ENCODE measurements at regions not wholly inside any gene's neighbourhood (a gene's known extent, or its start where the extent isn't known, plus 50 kb on each side); places are given as distances from the start of the nearest gene placed in this dataset.

DNA sequence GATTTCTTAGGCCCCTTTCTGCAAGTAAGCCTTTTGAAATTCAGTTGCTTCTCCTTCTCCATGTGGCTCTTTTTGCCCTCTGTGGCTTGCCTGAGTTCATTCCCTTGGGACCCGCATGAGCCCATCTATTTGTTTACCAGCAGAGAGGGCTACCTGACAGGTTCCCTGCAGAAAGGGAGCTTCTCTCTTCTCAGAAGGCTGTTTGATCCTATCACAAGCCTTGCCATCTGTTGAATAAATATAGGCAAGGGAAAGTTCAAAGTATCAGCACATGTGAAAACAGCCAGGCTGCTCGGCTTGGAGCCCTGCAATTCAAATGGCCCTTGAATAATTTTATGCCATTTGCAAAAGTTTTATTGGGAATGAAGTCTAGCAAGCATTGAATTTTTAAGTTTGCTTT, 720.2 kb upstream of the FZD8 start:
- WGBS, 2 donors: 63 to 75% methylated on average over 2 of the region's 2 CpGs
- Histone ChIP-seq H3K4me3 (ENCODE audit: low read depth in 1 of 2, low read length in 2 of 2) (no peak overlapping the region), H3K36me3 (ENCODE audit: control insufficient read depth in 2 of 2, insufficient read depth in 2 of 2, low read length in 1 of 2) (no peaks in the 10 kb centered on the region), H3K27ac (ENCODE audit: low read depth in 2 of 2, low read length in 1 of 2) (no peak overlapping the region), H3K27me3 (ENCODE audit: control insufficient read depth in 1 of 2, insufficient read depth in 2 of 2, low read length in 2 of 2) (no peaks in the 10 kb centered on the region), H3K9me3 (ENCODE audit: control insufficient read depth in 2 of 2, insufficient read depth in 1 of 2, low read depth in 1 of 2, low read length in 1 of 2) (no peaks in the 10 kb centered on the region), H3K4me1 (ENCODE audit: control insufficient read depth in 2 of 2, insufficient read depth in 2 of 2, low read length in 1 of 2) (no peaks in the 10 kb centered on the region)

DNA sequence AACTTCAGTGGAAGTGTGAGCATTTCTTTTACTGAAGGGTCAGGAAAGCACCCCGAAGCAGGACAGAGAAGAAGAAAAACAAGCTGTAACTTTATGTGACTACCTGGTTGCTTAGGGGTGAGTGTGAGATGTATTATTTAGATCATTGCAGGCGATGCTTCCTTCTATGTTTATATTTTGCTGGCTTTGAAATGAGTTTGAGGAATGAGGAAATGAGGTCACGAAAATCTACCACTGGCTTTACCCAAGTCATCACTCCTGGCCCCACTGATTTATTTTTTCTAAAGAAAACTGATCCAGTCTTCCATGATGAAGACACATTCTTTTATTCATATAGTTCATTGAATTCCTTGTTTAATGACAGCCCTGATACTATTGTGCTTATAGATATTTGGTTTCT, 716.6 kb upstream of the FZD8 start:
- Histone ChIP-seq H3K4me3 (ENCODE audit: low read depth in 1 of 2, low read length in 2 of 2) (no peak overlapping the region), H3K27ac (ENCODE audit: low read depth in 2 of 2, low read length in 1 of 2) (no peak overlapping the region), H3K4me1 (ENCODE audit: control insufficient read depth in 2 of 2, insufficient read depth in 2 of 2, low read length in 1 of 2) (no peaks in the 10 kb centered on the region), H3K9me3 (ENCODE audit: control insufficient read depth in 2 of 2, insufficient read depth in 1 of 2, low read depth in 1 of 2, low read length in 1 of 2) (no peaks in the 10 kb centered on the region), H3K36me3 (ENCODE audit: control insufficient read depth in 2 of 2, insufficient read depth in 2 of 2, low read length in 1 of 2) (no peaks in the 10 kb centered on the region), H3K27me3 (ENCODE audit: control insufficient read depth in 1 of 2, insufficient read depth in 2 of 2, low read length in 2 of 2) (no peaks in the 10 kb centered on the region)
- 50 to 68% methylated on average over 3 of the region's 3 CpGs for WGBS, 2 donors

DNA sequence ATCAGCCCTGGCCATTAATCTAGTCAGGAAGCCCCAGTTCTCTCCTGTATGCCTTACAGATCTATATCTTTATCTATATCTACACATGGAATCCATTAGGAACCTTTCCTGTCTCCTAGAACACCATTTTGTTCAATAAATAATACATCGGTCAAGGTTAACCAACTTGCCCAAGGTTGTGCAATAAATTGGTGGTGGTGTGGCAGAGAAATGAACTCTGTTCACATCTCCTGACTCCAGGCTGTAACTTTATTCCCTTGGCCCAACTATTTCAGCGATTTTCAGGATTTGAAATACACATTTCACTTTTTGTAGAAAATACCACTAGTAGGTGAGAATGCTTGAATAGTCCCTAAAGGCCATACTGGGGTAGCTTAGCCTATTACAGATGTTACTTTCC, 712.5 kb upstream of the FZD8 start:
- 92 to 93% methylated on average over 2 of the region's 2 CpGs for WGBS, 2 donors
- Histone ChIP-seq H3K9me3 (ENCODE audit: control insufficient read depth in 2 of 2, insufficient read depth in 1 of 2, low read depth in 1 of 2, low read length in 1 of 2) (no peaks in the 10 kb centered on the region), H3K36me3 (ENCODE audit: control insufficient read depth in 2 of 2, insufficient read depth in 2 of 2, low read length in 1 of 2) (no peaks in the 10 kb centered on the region)

DNA sequence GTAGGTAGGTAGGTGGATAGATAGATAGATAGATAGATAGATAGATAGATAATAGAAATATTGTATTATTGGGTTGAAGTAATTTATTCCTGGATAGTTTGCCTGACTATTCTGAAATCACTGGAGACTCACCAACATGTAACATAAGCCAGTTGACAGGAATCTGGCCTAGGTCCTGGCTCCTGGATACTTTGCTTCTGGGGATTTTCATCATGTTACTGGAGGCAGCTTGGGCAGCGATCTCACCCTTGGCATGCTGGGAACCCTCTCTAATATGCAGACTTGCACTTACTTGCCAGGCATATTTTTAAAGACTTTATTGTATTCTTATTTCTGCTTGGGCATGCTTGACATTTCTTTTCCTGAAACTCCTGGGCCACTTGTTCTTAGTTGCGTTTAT, 709.1 kb upstream of the FZD8 start:
- no peaks in the 10 kb centered on the region for H3K36me3 ChIP-seq (ENCODE audit: control insufficient read depth in 2 of 2, insufficient read depth in 2 of 2, low read length in 1 of 2)
- no peaks in the 10 kb centered on the region for H3K27me3 ChIP-seq (ENCODE audit: control insufficient read depth in 1 of 2, insufficient read depth in 2 of 2, low read length in 2 of 2)
- H3K4me3 ChIP-seq (ENCODE audit: low read depth in 1 of 2, low read length in 2 of 2): no peak overlapping the region
- WGBS, 2 donors: 45 to 55% methylated on average over 2 of the region's 2 CpGs
- no peak overlapping the region for H3K27ac ChIP-seq (ENCODE audit: low read depth in 2 of 2, low read length in 1 of 2)
- no peaks in the 10 kb centered on the region for H3K4me1 ChIP-seq (ENCODE audit: control insufficient read depth in 2 of 2, insufficient read depth in 2 of 2, low read length in 1 of 2)
- H3K9me3 ChIP-seq (ENCODE audit: control insufficient read depth in 2 of 2, insufficient read depth in 1 of 2, low read depth in 1 of 2, low read length in 1 of 2): no peaks in the 10 kb centered on the region

More for the DNA sequence above, 712.5 kb upstream of the FZD8 start:
- Histone ChIP-seq H3K27me3 (ENCODE audit: control insufficient read depth in 1 of 2, insufficient read depth in 2 of 2, low read length in 2 of 2) (no peaks in the 10 kb centered on the region), H3K4me1 (ENCODE audit: control insufficient read depth in 2 of 2, insufficient read depth in 2 of 2, low read length in 1 of 2) (no peaks in the 10 kb centered on the region), H3K4me3 (ENCODE audit: low read depth in 1 of 2, low read length in 2 of 2) (no peak overlapping the region), H3K27ac (ENCODE audit: low read depth in 2 of 2, low read length in 1 of 2) (no peak overlapping the region)

DNA sequence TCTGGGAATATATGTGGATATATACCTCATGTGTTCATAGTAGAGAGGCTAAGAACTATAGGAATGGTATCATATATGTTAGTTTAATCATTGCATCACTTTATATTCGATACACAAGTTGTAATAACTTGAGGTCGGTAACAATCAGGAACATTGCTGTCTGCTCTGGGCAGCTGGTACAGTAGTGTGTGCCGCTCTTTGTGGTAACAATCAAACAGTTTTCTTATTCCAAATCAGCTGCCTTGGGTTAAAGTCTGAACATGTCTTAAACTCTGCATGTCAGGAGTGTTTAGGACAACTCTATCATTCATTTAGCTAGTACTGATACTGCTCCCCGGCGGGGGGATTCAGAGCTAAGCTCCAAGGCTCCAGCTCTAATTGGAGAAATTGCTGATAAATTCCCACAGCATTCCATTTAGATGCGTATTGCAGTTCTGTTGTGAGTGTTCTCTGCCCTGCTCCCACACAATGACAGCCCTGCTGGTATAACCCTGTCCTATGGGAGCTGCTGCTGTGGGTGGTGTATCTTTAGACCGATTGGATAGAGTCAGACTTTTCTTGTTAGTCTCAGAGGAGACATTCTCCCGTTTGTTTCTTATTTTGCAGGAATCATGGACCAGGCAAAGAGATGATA, 707.5 kb upstream of the FZD8 start:
- H3K4me1 ChIP-seq (ENCODE audit: control insufficient read depth in 2 of 2, insufficient read depth in 2 of 2, low read length in 1 of 2): no peaks in the 10 kb centered on the region

DNA sequence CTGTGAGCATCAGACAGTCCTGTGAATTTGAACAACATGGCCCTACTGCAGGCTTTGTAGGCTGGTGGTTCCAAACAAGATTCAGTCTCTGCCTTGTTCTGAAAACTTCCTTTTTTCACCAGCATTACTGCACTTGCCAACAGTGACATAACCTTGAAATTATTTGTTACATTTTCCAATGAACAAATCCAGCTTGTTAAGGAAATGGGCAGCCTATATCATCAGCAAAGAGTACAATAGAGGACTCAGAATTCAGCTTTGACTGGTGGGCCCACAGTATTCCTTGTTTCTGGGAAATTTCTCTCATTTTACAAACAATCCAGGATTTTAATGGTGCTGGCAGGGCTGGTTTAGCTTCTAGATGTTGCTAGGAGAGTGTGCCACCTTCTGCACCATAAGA, 703.7 kb upstream of the FZD8 start:
- Histone ChIP-seq H3K27me3 (ENCODE audit: control insufficient read depth in 1 of 2, insufficient read depth in 2 of 2, low read length in 2 of 2) (no peaks in the 10 kb centered on the region), H3K27ac (ENCODE audit: low read depth in 2 of 2, low read length in 1 of 2) (peak overlapping the region in 1 of 2 donors; percentile 13), H3K9me3 (ENCODE audit: control insufficient read depth in 2 of 2, insufficient read depth in 1 of 2, low read depth in 1 of 2, low read length in 1 of 2) (no peaks in the 10 kb centered on the region), H3K36me3 (ENCODE audit: control insufficient read depth in 2 of 2, insufficient read depth in 2 of 2, low read length in 1 of 2) (no peaks in the 10 kb centered on the region), H3K4me3 (ENCODE audit: low read depth in 1 of 2, low read length in 2 of 2) (no peak overlapping the region), H3K4me1 (ENCODE audit: control insufficient read depth in 2 of 2, insufficient read depth in 2 of 2, low read length in 1 of 2) (no peaks in the 10 kb centered on the region)

More for the DNA sequence above, 707.5 kb upstream of the FZD8 start:
- 35 to 54% methylated on average over 8 of the region's 8 CpGs for WGBS, 2 donors
- no peak overlapping the region for H3K4me3 ChIP-seq (ENCODE audit: low read depth in 1 of 2, low read length in 2 of 2)
- no peaks in the 10 kb centered on the region for H3K27me3 ChIP-seq (ENCODE audit: control insufficient read depth in 1 of 2, insufficient read depth in 2 of 2, low read length in 2 of 2)
- no peak overlapping the region for H3K27ac ChIP-seq (ENCODE audit: low read depth in 2 of 2, low read length in 1 of 2)
- no peaks in the 10 kb centered on the region for H3K36me3 ChIP-seq (ENCODE audit: control insufficient read depth in 2 of 2, insufficient read depth in 2 of 2, low read length in 1 of 2)
- no peaks in the 10 kb centered on the region for H3K9me3 ChIP-seq (ENCODE audit: control insufficient read depth in 2 of 2, insufficient read depth in 1 of 2, low read depth in 1 of 2, low read length in 1 of 2)

- no peaks in the 10 kb centered on the region for H3K4me1 ChIP-seq (ENCODE audit: control insufficient read depth in 2 of 2, insufficient read depth in 2 of 2, low read length in 1 of 2)
- H3K27me3 ChIP-seq (ENCODE audit: control insufficient read depth in 1 of 2, insufficient read depth in 2 of 2, low read length in 2 of 2): no peaks in the 10 kb centered on the region
- WGBS, 2 donors: 93 to 95% methylated on average over 1 of the region's 1 CpG
- no peak overlapping the region for H3K27ac ChIP-seq (ENCODE audit: low read depth in 2 of 2, low read length in 1 of 2)
- no peaks in the 10 kb centered on the region for H3K36me3 ChIP-seq (ENCODE audit: control insufficient read depth in 2 of 2, insufficient read depth in 2 of 2, low read length in 1 of 2)
- no peaks in the 10 kb centered on the region for H3K9me3 ChIP-seq (ENCODE audit: control insufficient read depth in 2 of 2, insufficient read depth in 1 of 2, low read depth in 1 of 2, low read length in 1 of 2)
- H3K4me3 ChIP-seq (ENCODE audit: low read depth in 1 of 2, low read length in 2 of 2): no peak overlapping the region
Measured at GRCh38 chr10:36345175-36345533, 703.1 kb upstream of the FZD8 start.

GRCh38 chr10:36344240-36345174, 702.4 kb upstream of the FZD8 start:
- no peak overlapping the region for H3K4me3 ChIP-seq (ENCODE audit: low read depth in 1 of 2, low read length in 2 of 2)
- no peak overlapping the region for H3K27ac ChIP-seq (ENCODE audit: low read depth in 2 of 2, low read length in 1 of 2)
- no peaks in the 10 kb centered on the region for H3K27me3 ChIP-seq (ENCODE audit: control insufficient read depth in 1 of 2, insufficient read depth in 2 of 2, low read length in 2 of 2)
- H3K36me3 ChIP-seq (ENCODE audit: control insufficient read depth in 2 of 2, insufficient read depth in 2 of 2, low read length in 1 of 2): no peaks in the 10 kb centered on the region
- 63 to 67% methylated on average over 6 of the region's 6 CpGs for WGBS, 2 donors
- no peaks in the 10 kb centered on the region for H3K4me1 ChIP-seq (ENCODE audit: control insufficient read depth in 2 of 2, insufficient read depth in 2 of 2, low read length in 1 of 2)
- no peaks in the 10 kb centered on the region for H3K9me3 ChIP-seq (ENCODE audit: control insufficient read depth in 2 of 2, insufficient read depth in 1 of 2, low read depth in 1 of 2, low read length in 1 of 2)

DNA sequence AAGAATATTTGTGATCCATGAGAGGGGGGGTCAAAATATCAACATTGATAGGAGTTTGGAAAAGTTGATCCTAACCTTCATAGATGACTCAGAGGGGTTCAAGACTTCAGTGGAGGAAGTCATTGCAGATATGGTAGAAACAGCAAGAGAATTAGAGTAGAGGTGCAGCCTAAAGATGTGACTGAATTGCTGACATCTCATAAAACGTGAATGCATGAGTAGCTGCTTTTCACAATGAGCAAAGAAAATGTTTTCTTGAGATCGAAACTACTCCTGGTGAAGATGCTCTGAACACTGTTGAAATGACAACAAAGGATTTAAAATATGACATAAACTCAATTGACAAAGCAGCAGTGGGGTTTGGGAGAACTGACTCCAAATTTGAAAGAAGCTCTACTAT, 700.7 kb upstream of the FZD8 start:
- no peak overlapping the region for H3K27ac ChIP-seq (ENCODE audit: low read depth in 2 of 2, low read length in 1 of 2)
- no peaks in the 10 kb centered on the region for H3K4me1 ChIP-seq (ENCODE audit: control insufficient read depth in 2 of 2, insufficient read depth in 2 of 2, low read length in 1 of 2)
- H3K36me3 ChIP-seq (ENCODE audit: control insufficient read depth in 2 of 2, insufficient read depth in 2 of 2, low read length in 1 of 2): no peaks in the 10 kb centered on the region
- no peaks in the 10 kb centered on the region for H3K27me3 ChIP-seq (ENCODE audit: control insufficient read depth in 1 of 2, insufficient read depth in 2 of 2, low read length in 2 of 2)
- no peak overlapping the region for H3K4me3 ChIP-seq (ENCODE audit: low read depth in 1 of 2, low read length in 2 of 2)
- 48 to 65% methylated on average over 2 of the region's 2 CpGs for WGBS, 2 donors
- H3K9me3 ChIP-seq (ENCODE audit: control insufficient read depth in 2 of 2, insufficient read depth in 1 of 2, low read depth in 1 of 2, low read length in 1 of 2): no peaks in the 10 kb centered on the region

GRCh38 chr10:36341471-36341870, 699.4 kb upstream of the FZD8 start:
- H3K9me3 ChIP-seq (ENCODE audit: control insufficient read depth in 2 of 2, insufficient read depth in 1 of 2, low read depth in 1 of 2, low read length in 1 of 2): no peaks in the 10 kb centered on the region
- H3K4me1 ChIP-seq (ENCODE audit: control insufficient read depth in 2 of 2, insufficient read depth in 2 of 2, low read length in 1 of 2): no peaks in the 10 kb centered on the region
- H3K36me3 ChIP-seq (ENCODE audit: control insufficient read depth in 2 of 2, insufficient read depth in 2 of 2, low read length in 1 of 2): no peaks in the 10 kb centered on the region
- no peak overlapping the region for H3K27ac ChIP-seq (ENCODE audit: low read depth in 2 of 2, low read length in 1 of 2)
- no peak overlapping the region for H3K4me3 ChIP-seq (ENCODE audit: low read depth in 1 of 2, low read length in 2 of 2)
- no peaks in the 10 kb centered on the region for H3K27me3 ChIP-seq (ENCODE audit: control insufficient read depth in 1 of 2, insufficient read depth in 2 of 2, low read length in 2 of 2)
- WGBS, 2 donors: 83 to 89% methylated on average over 1 of the region's 1 CpG
